Daoy (cell line): ENCODE measurements at regions not wholly inside any gene's neighbourhood (a gene's known extent, or its start where the extent isn't known, plus 50 kb on each side); places are given as distances from the start of the nearest gene placed in this dataset.

Source experiments
- DNase-seq: peaks from one replicate; pipeline ENCODE4 v3.0.0-alpha.2; 2015; ENCODE audit warnings: low read depth

GRCh38 chr12:111196532-111196931 is 172.4 kb downstream of the PHETA1 start:
- DNase-seq, result no peak

- no peak for DNase-seq
Observed at GRCh38 chr12:111195316-111195715, 173.6 kb downstream of the PHETA1 start.

- DNase-seq, result no peak
Observed at GRCh38 chr12:111194703-111195051, 174.2 kb downstream of the PHETA1 start.

GRCh38 chr12:111193977-111194702 is 174.8 kb downstream of the PHETA1 start:
- no peak for DNase-seq

GRCh38 chr12:111193496-111193895 is 175.4 kb downstream of the PHETA1 start:
- DNase-seq, result no peak

GRCh38 chr12:111193067-111193466 is 175.8 kb downstream of the PHETA1 start:
- no peak for DNase-seq

- DNase-seq, result no peak
Observed at GRCh38 chr12:111192647-111193046, 176.2 kb downstream of the PHETA1 start.

GRCh38 chr12:111190741-111191526 is 178.0 kb downstream of the PHETA1 start:
- no peak for DNase-seq

GRCh38 chr12:111189792-111190191 is 179.1 kb downstream of the PHETA1 start:
- DNase-seq, result no peak

GRCh38 chr12:111188436-111188835 is 180.5 kb downstream of the PHETA1 start:
- DNase-seq, result no peak

- DNase-seq, result no peak
Observed at GRCh38 chr12:111186347-111186746, 182.5 kb downstream of the PHETA1 start.

GRCh38 chr12:111185889-111186227 is 183.0 kb downstream of the PHETA1 start:
- no peak for DNase-seq

- DNase-seq, result no peak
Observed at GRCh38 chr12:111185206-111185888, 183.5 kb downstream of the PHETA1 start.

GRCh38 chr12:111184161-111184560 is 184.7 kb downstream of the PHETA1 start:
- DNase-seq, result no peak

GRCh38 chr12:111183094-111183493 is 185.8 kb downstream of the PHETA1 start:
- DNase-seq, result no peak

GRCh38 chr12:111182382-111182781 is 186.5 kb downstream of the PHETA1 start:
- DNase-seq, result no peak

- DNase-seq, result peak; percentile 62
Observed at GRCh38 chr12:111181143-111181726, 187.7 kb downstream of the PHETA1 start.

GRCh38 chr12:111180426-111181142 is 188.3 kb downstream of the PHETA1 start:
- no peak for DNase-seq

GRCh38 chr12:111178181-111179081 is 190.5 kb downstream of the PHETA1 start:
- DNase-seq, result no peak

GRCh38 chr12:111175396-111176094 is 193.3 kb downstream of the PHETA1 start:
- no peak for DNase-seq
